Thymus (tissue), 11 donors: ENCODE measurements at regions not wholly inside any gene's neighbourhood (a gene's known extent, or its start where the extent isn't known, plus 50 kb on each side); places are given as distances from the start of the nearest gene placed in this dataset.

Experiments used
- DNase-seq, 9 donors: peaks; one replicate each; pipeline ENCODE4 v3.0.0-alpha.2; 2013; ENCODE audit warnings: low spot score in 9 of 9, low read depth in 6 of 9, missing footprints in 1 of 9
- H3K27ac ChIP-seq, 2 donors: one replicate each; pipeline ENCODE4 v1.5.1; 2013; ENCODE audit warnings: control low read depth in 1 of 2, low read depth in 1 of 2, low read length in 1 of 2, mild to moderate bottlenecking in 1 of 2, moderate library complexity in 1 of 2
- H3K27me3 ChIP-seq, 2 donors: one replicate each; pipeline ENCODE4 v1.5.1; 2013; ENCODE audit warnings: low read length in 1 of 2; ENCODE audit not compliant: control insufficient read depth in 2 of 2, insufficient read depth in 1 of 2
- H3K36me3 ChIP-seq, 2 donors: one replicate each; pipeline ENCODE4 v1.5.1; 2013; ENCODE audit warnings: low read length in 1 of 2, mild to moderate bottlenecking in 1 of 2, moderate library complexity in 1 of 2; ENCODE audit not compliant: control insufficient read depth in 2 of 2, insufficient read depth in 2 of 2
- H3K4me1 ChIP-seq, 2 donors: one replicate each; pipeline ENCODE4 v1.5.1; 2013; ENCODE audit warnings: low read length in 2 of 2; ENCODE audit not compliant: control insufficient read depth in 2 of 2, insufficient read depth in 2 of 2
- H3K4me3 ChIP-seq, 2 donors: one replicate each; pipeline ENCODE4 v1.5.1; 2013; ENCODE audit warnings: low read length in 2 of 2, control low read depth in 1 of 2, mild to moderate bottlenecking in 1 of 2
- H3K9me3 ChIP-seq, 2 donors: one replicate each; pipeline ENCODE4 v1.5.1; 2013; ENCODE audit warnings: low read length in 1 of 2, mild to moderate bottlenecking in 1 of 2; ENCODE audit not compliant: control insufficient read depth in 2 of 2, insufficient read depth in 1 of 2
- WGBS: extraction: QIAGEN DNeasy Blood & Tissue Kit; methylation state at CpG from one replicate; pipeline ENCODE4 v1.1.7; 2013; 5-methylcytosine and 5-hydroxymethylcytosine counted together
- donor health status: healthy.

- no peaks in the 10 kb centered on the region for H3K27me3 ChIP-seq
Observed at GRCh38 chr2:88334418-88334817, 118.1 kb downstream of the FOXI3 start.

DNA sequence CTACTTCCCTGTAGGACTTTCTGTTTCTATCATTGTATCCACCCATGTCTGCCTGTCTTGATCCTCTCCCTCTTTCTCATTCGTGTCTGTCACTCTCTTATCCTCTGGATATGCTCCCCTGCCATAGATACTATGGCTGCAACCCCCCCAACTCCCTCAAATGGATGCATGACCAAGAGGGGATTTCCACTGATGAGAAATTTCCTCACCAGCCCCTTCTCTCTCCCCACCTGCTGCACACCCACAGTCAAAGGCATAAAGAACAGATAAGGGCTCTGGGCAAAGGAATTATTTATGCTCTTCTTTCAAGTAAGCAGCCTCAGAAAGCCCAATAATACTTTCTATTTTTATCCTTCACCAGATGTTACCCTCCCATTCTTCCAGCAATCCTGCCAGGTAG, 121.3 kb downstream of the FOXI3 start:
- H3K9me3 ChIP-seq = no peaks in the 10 kb centered on the region
- H3K4me1 ChIP-seq = no peaks in the 10 kb centered on the region
- H3K27ac ChIP-seq = no peak overlapping the region
- H3K4me3 ChIP-seq = no peak overlapping the region
- DNase-seq = no peak
- no peaks in the 10 kb centered on the region for H3K27me3 ChIP-seq
- no peaks in the 10 kb centered on the region for H3K36me3 ChIP-seq
- 80% methylated on average over 1 of the region's 1 CpG for WGBS

More at GRCh38 chr2:88334418-88334817, 118.1 kb downstream of the FOXI3 start:
- Histone ChIP-seq H3K4me1 (no peaks in the 10 kb centered on the region), H3K36me3 (no peaks in the 10 kb centered on the region), H3K4me3 (no peak overlapping the region), H3K9me3 (no peaks in the 10 kb centered on the region), H3K27ac (no peak overlapping the region)
- 76% methylated on average over 3 of the region's 3 CpGs for WGBS
- DNase-seq = no peak

DNA sequence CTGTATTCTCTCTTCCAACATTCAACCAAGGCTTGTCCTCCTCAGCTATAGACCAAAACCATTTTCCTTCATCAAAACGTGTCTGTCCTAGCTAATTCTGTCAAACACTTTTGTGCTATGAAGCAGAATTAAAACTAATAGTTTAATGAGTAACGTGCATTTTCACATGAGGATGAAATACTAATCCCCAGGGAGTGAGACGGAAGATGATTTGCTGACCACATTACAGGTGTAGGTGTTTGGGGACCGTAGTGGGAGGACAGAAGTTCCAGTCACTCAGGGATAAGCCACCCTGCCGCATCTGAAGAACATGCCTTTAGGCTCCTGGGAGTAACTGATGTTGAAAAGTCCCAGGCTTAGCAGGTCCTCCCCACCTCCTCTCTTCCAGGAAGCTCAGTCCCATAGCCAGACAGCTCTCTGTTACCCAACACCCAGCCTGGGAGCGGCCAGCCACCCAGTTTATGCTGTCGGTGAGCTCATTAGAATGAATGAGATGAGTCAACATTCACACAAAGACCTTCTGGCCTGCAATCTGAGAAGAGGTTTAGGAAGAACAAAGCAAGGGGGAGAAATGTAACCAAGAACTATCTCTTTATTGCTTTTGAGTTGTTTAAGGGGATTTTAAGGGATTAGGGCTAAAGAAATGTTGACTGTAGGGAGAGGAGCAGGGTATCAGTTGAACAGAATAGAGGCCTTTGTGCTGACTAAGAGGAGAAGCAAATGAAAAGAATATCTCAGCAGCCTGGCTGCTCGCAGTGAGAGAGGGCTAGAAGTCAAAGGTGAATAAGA, 122.5 kb downstream of the FOXI3 start:
- Histone ChIP-seq H3K4me1 (no peaks in the 10 kb centered on the region), H3K4me3 (no peak overlapping the region), H3K27me3 (no peaks in the 10 kb centered on the region), H3K36me3 (no peaks in the 10 kb centered on the region), H3K27ac (peak overlapping the region in 1 of 2 donors; percentile 43), H3K9me3 (no peaks in the 10 kb centered on the region)
- 80% methylated on average over 8 of the region's 8 CpGs for WGBS
- peak in 1 of 9 donors; percentile 16 for DNase-seq

DNA sequence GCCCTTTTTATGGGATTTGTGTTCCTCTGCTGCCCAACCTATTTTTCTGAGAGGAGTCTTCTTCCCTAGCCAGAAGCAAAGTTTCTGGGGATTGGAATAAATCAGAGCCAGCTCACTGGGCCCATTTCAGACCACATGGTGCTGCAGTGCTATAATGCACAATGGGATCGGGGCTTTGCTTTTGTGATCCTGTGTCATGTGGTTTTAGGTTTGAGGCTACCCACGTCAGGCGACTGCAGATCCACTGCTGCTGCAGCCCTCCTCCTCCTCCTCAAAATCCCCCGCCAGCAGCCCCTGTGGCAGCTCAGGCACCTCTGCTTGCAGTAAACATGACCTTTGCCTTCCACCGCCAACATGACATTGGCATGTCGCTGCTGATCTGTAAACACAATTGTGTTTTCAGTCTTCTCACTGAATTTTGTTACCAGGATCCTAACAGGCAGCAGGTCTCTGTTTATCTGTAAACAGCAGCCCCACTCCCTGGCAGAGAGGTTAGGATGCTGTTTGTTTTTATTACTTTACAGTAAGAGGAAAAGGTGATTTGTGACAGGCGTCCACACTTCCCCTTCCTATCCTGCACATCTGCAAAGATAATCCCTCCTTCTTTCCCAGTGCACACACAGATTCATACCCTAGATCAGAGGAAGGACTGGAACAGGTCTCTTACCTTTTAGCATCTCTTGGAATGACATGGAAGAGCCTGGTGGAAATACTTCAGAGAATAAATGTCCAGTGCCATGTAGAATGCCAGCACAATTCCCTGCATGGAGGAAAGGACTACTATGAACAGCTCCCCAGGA, 130.8 kb downstream of the FOXI3 start:
- H3K4me1 ChIP-seq = no peaks in the 10 kb centered on the region
- H3K4me3 ChIP-seq = no peak overlapping the region
- WGBS = 64% methylated on average over 7 of the region's 7 CpGs
- H3K9me3 ChIP-seq = no peaks in the 10 kb centered on the region
- H3K36me3 ChIP-seq = no peaks in the 10 kb centered on the region
- no peak for DNase-seq
- H3K27me3 ChIP-seq = no peaks in the 10 kb centered on the region
- H3K27ac ChIP-seq = no peak overlapping the region

DNA sequence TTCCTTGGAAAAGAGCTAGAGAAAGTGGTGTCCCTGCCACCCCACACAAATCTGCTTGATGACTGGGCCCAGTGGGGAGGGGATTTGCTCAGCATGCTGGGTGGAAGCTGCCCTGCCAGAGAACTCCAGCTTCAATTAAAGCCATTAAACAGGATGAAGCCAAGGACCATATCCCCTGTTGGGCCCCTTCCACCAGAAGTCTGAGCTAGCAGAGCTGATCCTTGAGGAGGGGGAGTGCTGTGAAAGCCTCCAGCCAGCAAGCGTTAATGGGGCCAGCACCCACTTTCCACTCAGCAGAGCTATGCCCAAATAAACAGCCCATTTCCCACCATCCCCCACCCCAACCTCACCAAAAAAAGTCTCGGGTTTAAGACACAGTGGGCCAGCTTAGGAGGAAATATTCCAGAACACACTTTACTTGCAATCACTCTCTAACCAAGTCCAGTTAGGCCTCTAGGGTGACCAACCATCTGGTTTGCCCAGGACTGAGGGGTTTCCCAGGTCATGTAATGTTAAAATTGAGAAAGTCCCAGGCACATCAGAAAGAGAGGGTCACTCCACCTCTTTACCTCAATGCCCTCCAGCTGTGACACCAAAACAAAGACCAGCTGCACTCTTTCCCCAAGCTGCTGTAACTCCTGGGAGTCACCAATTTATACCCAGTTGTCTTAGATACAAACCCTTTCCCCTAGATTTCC, 132.3 kb downstream of the FOXI3 start:
- DNase-seq = no peak
- WGBS = 88% methylated on average over 2 of the region's 2 CpGs

DNA sequence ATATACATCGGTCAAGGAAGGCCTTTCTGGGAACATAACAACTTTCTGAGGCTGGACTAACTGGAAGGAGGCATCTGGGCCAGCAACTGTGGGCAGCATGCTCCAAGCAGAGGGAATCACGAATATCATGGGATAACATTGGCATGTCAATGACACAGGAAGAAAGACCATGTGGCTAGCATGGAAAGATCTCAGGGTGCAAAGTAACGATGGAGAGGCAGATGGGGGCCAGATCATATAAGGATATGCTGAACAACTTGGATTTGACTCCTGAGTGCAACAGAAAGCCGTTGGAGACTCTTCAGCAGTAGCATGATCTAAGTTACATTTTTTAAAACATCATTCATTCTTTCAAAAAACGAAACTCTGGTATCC, 133.6 kb downstream of the FOXI3 start:
- Histone ChIP-seq H3K9me3 (no peaks in the 10 kb centered on the region), H3K36me3 (no peaks in the 10 kb centered on the region), H3K4me3 (no peak overlapping the region), H3K27ac (no peak overlapping the region), H3K4me1 (no peaks in the 10 kb centered on the region), H3K27me3 (no peaks in the 10 kb centered on the region)
- no peak for DNase-seq
- 88% methylated on average over 5 of the region's 5 CpGs for WGBS

More for the DNA sequence above, 132.3 kb downstream of the FOXI3 start:
- Histone ChIP-seq H3K27ac (no peak overlapping the region), H3K36me3 (no peaks in the 10 kb centered on the region), H3K27me3 (no peaks in the 10 kb centered on the region), H3K9me3 (no peaks in the 10 kb centered on the region), H3K4me3 (no peak overlapping the region), H3K4me1 (no peaks in the 10 kb centered on the region)

- no peak for DNase-seq
- H3K4me1 ChIP-seq = no peaks in the 10 kb centered on the region
Observed at GRCh38 chr2:88318071-88318955, 134.2 kb downstream of the FOXI3 start.

DNA sequence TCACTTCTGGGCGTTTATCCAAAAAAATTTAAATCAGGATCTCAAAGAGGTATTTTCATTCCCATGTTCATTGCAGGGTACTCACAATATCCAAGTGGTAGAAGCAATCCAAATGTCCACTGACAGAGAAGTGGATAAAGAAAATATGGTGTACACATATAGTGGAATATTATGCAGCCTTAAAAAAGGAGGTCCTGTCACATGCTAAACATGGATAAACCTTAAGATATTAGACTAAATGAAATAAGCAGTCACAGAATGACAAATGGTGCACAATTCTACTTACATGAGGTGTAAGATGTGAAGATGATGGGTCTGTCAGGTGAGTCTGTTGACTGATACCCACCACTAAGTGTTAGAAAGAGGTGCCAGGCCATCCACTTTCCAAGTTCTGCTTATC, 140.6 kb downstream of the THNSL2 start:
- no peak for DNase-seq
- H3K4me1 ChIP-seq = no peaks in the 10 kb centered on the region
- no peak overlapping the region for H3K4me3 ChIP-seq
- H3K36me3 ChIP-seq = no peaks in the 10 kb centered on the region
- no peaks in the 10 kb centered on the region for H3K27me3 ChIP-seq
- no peak overlapping the region for H3K27ac ChIP-seq
- H3K9me3 ChIP-seq = no peaks in the 10 kb centered on the region
- WGBS = 95% methylated on average over 1 of the region's 1 CpG

More at GRCh38 chr2:88318071-88318955, 134.2 kb downstream of the FOXI3 start:
- Histone ChIP-seq H3K9me3 (no peaks in the 10 kb centered on the region), H3K36me3 (no peaks in the 10 kb centered on the region), H3K27me3 (no peaks in the 10 kb centered on the region), H3K4me3 (no peak overlapping the region), H3K27ac (no peak overlapping the region)
- 96% methylated on average over 5 of the region's 5 CpGs for WGBS
